Endothelial cell of umbilical vein (primary cell): ENCODE measurements at regions not wholly inside any gene's neighbourhood (a gene's known extent, or its start where the extent isn't known, plus 50 kb on each side); places are given as distances from the start of the nearest gene placed in this dataset.

ENCODE experiments used
- EZH2 ChIP-seq: IDR thresholded peaks from 2 replicates; pipeline ENCODE4 v1.6.1; 2012; ENCODE audit warnings: borderline replicate concordance, low read depth, mild to moderate bottlenecking, moderate library complexity, low read length, inconsistent platforms; ENCODE audit not compliant: severe bottlenecking
- GATA2 ChIP-seq: IDR thresholded peaks from 2 replicates; pipeline ENCODE4 v1.7.0; 2011; ENCODE audit warnings: low read depth, mild to moderate bottlenecking, moderate library complexity, mixed read lengths, low read length; ENCODE audit not compliant: insufficient read length, insufficient read depth
- POLR2A ChIP-seq: IDR thresholded peaks from 2 replicates; pipeline ENCODE4 v1.6.1; 2012; ENCODE audit warnings: low read depth, mild to moderate bottlenecking, control low read depth, low read length
- POLR2AphosphoS5 ChIP-seq: IDR thresholded peaks from 2 replicates; pipeline ENCODE4 v1.6.1; 2012; ENCODE audit warnings: low read depth, mild to moderate bottlenecking, control low read depth, low read length, moderate library complexity; ENCODE audit not compliant: insufficient read depth
- TF ChIP-seq, protein P1 (sequence below), 2 donors: IDR thresholded peaks; 1 replicate in 1 of 2; 2 replicates in 1 of 2; pipeline ENCODE4 v1.5.1; 2011; ENCODE audit warnings: low read length in 2 of 2, mild to moderate bottlenecking in 2 of 2, moderate library complexity in 2 of 2, control low read depth in 1 of 2, inconsistent platforms in 1 of 2, low read depth in 1 of 2; ENCODE audit not compliant: insufficient read depth in 1 of 2; ENCODE audit errors: extremely low read depth in 1 of 2
- TF ChIP-seq, protein P2 (sequence below): IDR thresholded peaks from 2 replicates; pipeline ENCODE4 v1.6.1; 2011; ENCODE audit not compliant: insufficient read depth, insufficient read length

- TF ChIP-seq POLR2A (no peak), EZH2 (no peak), POLR2AphosphoS5 (no peak), GATA2 (no peak)
- TF ChIP-seq, protein P1, sequence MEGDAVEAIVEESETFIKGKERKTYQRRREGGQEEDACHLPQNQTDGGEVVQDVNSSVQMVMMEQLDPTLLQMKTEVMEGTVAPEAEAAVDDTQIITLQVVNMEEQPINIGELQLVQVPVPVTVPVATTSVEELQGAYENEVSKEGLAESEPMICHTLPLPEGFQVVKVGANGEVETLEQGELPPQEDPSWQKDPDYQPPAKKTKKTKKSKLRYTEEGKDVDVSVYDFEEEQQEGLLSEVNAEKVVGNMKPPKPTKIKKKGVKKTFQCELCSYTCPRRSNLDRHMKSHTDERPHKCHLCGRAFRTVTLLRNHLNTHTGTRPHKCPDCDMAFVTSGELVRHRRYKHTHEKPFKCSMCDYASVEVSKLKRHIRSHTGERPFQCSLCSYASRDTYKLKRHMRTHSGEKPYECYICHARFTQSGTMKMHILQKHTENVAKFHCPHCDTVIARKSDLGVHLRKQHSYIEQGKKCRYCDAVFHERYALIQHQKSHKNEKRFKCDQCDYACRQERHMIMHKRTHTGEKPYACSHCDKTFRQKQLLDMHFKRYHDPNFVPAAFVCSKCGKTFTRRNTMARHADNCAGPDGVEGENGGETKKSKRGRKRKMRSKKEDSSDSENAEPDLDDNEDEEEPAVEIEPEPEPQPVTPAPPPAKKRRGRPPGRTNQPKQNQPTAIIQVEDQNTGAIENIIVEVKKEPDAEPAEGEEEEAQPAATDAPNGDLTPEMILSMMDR (IDR thresholded peaks at IDR 0.05; ENCODE audit: extremely low read depth in 1 of 2, insufficient read depth in 1 of 2, low read depth in 1 of 2, low read length in 2 of 2) = no peak
- TF ChIP-seq, protein P2, sequence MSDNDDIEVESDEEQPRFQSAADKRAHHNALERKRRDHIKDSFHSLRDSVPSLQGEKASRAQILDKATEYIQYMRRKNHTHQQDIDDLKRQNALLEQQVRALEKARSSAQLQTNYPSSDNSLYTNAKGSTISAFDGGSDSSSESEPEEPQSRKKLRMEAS = no peak
Measured at GRCh38 chr7:51452694-51453093, 136.1 kb upstream of the COBL start.
